ENCODE measurements at regions not wholly inside any gene's neighbourhood (a gene's known extent, or its start where the extent isn't known, plus 50 kb on each side); places are given as distances from the start of the nearest gene placed in this dataset.
A peak's percentile ranks its signal among the peaks of the same experiment; 100 is the strongest.

DNA sequence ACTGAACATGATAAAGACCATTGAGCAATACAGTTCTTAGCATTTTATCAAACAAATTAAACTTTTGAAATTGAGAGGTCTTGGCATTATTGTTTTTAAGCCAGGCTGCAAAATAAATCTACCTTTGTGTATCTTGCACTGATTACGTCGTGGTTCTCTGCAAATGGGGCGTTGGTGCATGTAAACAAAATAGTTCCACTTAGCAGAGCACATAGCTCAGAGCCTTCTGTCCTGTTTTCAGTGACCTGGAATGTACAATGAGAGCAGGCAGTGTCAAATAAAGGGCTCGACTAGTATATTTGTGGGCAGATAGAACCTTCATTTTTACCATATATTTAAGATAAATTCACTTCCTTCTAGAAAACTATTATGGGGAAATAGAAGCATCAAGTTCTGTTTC, 333.9 kb upstream of the SMIM30 start:
- no peak for DNase-seq

- no peak for DNase-seq
Observed at GRCh38 chr7:113446791-113447190, 328.4 kb upstream of the SMIM30 start.

DNA sequence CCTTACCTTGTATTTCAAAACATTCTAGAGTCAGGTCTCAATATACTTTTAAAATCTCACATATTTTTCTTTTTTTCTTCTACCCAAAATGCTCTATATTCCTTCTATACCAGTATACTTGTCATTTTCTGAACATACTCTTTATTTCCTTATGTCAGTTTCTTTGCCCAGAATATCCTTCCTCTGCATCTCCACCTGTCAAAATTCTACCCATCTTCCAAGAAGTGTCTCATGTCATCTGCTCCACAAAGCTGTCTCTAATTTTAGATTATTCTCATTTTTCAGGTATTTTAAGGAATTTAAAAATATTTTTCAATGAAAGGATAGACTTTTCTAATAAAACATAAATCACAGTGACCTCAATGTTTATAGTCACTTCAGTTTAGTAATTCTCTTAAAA, 328.0 kb upstream of the SMIM30 start:
- DNase-seq = no peak

- DNase-seq = no peak
Observed at GRCh38 chr7:113444261-113444660, 325.9 kb upstream of the SMIM30 start.

DNA sequence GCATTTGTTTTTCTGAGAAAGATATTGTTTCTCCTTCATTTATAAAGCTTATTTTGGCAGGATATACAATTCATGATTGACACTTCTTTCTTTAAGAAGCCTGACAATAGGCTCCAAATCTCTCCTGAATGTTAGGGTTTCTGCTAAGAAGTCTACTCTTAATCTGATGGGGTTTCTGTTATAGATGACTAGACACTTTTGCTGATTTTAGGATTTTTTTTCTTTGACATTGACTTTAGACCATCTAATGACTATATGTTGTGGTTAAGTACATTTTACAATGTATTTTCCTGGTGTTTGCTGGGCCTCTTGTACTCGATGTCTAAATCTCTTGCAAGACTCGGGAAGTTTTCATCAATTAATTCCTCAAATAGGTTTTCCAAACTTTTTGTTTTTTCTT, 321.8 kb upstream of the SMIM30 start:
- DNase-seq = no peak

DNA sequence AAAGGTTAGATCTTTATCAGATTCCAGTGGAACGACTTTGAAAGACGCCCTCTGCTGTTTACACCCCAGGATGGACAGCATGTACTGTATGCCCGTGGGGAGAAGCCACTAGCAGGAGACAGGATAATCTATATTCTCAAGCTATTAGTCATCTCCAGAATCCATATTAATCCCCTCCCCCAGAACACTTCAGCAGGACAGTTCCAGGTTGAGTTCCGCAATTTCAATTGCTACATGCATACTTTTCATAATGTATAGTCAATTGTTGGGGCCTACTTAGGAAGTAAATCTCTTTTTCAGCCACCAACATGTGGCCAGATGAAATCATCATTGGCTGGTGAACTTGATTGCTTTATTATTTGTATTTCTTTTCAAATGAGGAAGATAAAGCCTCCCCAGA, 313.1 kb upstream of the SMIM30 start:
- no peak for DNase-seq

GRCh38 chr7:113424185-113424817, 305.9 kb upstream of the SMIM30 start:
- DNase-seq = no peak

GRCh38 chr7:113421696-113422330, 303.5 kb upstream of the SMIM30 start:
- peak; percentile 79 to 95 for DNase-seq

- DNase-seq = no peak
Observed at GRCh38 chr7:113414401-113415035, 296.2 kb upstream of the SMIM30 start.

DNA sequence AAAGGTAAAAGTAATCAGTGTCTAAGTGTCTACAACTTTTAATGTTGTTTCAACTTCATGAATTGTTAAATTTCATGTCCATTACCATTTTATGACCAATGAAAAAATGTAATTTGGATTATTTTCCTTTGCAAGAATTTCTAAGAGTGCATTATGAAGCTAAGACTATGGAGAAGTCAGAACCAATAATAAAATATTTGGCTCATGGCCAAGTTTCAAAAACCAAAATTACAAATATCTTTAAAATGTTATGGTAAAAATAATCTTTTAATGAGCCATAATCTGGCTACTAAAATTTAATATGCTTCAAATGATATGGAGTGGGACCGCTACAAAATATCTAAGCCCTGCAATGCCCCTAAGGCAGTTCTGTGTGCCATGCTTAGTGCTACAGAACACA, 294.1 kb upstream of the SMIM30 start:
- no peak for DNase-seq

GRCh38 chr7:113410796-113411195, 292.4 kb upstream of the SMIM30 start:
- no peak for DNase-seq

DNA sequence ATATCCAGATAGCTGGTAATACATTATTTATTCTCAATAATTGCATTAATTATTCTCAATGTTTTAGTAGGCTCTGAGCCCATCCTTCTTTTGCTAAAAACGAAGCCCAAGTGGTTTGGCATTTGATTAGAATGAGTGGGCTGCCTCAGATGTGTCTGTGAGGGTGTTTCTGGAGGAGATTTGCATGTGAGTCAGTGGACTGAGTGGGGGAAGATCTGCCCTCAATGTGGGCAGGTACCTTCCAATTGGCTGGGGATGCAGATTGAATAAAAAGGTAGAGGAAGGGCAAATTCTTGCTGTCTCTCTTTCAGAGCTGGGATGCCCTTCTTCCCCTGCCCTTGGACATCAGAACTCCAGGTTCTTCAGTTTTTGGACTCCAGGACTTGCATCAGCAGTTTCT, 290.6 kb upstream of the SMIM30 start:
- no peak for DNase-seq

DNA sequence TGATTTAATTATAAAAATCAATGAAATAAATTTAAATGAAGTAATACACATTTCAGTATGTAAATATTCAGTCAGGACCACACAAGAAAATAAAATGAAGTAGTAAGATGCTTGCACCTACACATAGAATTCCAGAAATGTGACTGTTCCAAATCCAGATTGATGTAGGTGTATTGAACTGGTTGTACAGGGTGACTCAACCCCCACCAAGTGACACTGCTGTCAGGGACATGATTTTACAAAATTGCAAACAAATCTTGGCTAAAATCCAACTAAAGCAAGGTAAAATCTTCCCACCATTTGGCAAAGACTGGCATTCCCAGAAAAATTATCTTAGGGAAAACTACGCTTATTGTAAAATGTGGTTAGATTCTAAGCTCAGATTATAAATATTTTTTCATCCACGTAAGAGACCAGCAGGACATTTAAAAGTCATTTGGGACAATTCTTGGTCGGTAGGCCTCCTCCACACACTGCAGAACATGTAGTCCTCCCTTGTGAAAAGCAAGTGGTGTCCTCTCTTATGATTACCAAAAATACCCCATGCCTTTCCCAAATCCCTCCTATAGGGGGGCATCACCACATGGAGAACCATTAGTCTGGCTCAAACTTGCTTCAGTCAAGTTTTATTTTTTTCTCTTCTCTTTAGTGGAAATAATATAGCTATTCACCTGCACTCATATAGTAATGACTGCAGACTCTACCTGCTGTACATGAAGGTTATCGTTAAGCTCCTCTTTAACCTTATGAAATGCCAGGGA, 287.1 kb upstream of the SMIM30 start:
- DNase-seq = no peak

- peak; percentile 92 to 93 for DNase-seq
Observed at GRCh38 chr7:113404245-113404644, 285.9 kb upstream of the SMIM30 start.

GRCh38 chr7:113402482-113402881, 284.1 kb upstream of the SMIM30 start:
- no peak for DNase-seq

DNA sequence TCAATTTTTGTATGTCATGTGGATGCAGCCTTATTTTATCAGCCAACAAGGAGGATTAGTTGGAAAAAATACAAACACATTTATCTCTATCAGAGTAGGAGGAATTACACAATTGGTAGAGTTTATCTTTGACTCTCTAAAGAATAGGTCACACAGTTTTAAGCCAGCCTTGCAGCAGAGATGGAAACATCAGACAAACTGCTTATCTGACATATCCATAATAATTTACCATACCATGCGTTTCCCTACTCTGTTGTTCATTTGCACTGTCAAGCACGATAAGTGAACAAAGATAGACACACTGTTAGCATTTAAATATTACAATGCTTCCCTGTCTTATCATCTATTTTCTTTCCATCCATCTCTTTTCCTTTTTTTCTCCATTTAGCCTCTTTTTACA, 283.7 kb upstream of the SMIM30 start:
- DNase-seq = no peak

GRCh38 chr7:113394856-113395255, 276.5 kb upstream of the SMIM30 start:
- no peak for DNase-seq

- DNase-seq = no peak
Observed at GRCh38 chr7:113392841-113393540, 274.6 kb upstream of the SMIM30 start.

- DNase-seq = no peak
Observed at GRCh38 chr7:113392421-113392820, 274.1 kb upstream of the SMIM30 start.

DNA sequence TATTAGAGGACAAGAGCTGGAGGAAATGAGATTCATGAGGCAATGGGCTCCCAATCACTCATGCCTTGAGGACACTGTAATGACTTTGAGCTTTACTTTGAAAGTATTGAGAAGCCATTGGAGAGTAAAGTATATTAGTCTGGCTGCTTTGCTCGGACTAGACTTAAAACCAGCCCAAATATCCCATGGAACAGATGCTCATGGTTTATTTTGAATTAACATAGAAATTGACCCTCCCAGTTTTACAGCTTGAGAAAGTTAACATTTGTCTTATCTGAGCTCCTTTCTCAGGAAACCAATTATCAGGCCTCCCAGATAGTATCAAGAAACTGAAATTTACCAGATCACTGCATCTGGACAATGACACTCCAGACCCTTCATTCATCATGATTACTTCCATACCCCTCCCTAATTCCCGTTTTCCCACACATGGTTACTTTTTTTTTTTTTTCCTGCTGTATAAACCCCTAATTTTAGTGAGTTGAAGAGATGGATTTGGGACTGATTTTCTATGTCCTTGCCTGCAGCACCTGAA, 270.8 kb upstream of the SMIM30 start:
- DNase-seq = no peak

GRCh38 chr7:113383638-113384037, 265.3 kb upstream of the SMIM30 start:
- DNase-seq = no peak

GRCh38 chr7:113379746-113380145, 261.4 kb upstream of the SMIM30 start:
- DNase-seq = no peak

DNA sequence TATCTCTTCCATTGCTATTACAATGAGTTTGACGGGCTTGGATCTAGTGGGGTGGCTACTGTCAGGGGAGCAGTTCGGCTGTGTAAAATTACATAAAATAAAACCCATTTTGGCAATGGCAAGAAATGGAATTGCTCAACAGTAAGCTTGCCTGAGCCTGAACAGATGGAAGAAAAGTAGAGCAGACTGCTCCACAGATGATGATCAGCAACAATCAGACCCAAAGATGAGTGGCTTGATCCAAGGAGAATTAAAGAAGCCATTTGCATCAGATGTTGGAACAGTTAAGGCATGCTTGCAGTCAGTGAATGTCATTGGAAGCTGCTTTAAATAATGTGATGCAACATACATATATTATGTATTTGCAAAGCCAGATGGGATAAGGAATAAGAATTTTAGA, 256.6 kb upstream of the SMIM30 start:
- no peak for DNase-seq
